Left ventricle myocardium superior (tissue), 1 donor: ENCODE measurements at regions not wholly inside any gene's neighbourhood (a gene's known extent, or its start where the extent isn't known, plus 50 kb on each side); places are given as distances from the start of the nearest gene placed in this dataset.
"Not testable (repeated sequence)": the region's sequence is repeated elsewhere in the genome, so short reads cannot be mapped to it uniquely, and the experiment has no call there.

Experiments
- ATAC-seq: fragments of 200-7000 bp; cut with Tn5 transposase; one replicate; pipeline ENCODE4 v1.9.1; 2020; ENCODE audit warnings: mild to moderate bottlenecking, moderate library complexity
- DNase-seq: peaks from one replicate; pipeline ENCODE4 v3.0.0-alpha.2; 2020
- intact Hi-C: fragments of 100-400 bp; cut with micrococcal nuclease; formaldehyde crosslinking; loops from one replicate; pipeline ENCODE4 v1.11.0; 2022
- donor health status: DM: no; HTN: yes; CAD: no; lungs with severe emphysema.

DNA sequence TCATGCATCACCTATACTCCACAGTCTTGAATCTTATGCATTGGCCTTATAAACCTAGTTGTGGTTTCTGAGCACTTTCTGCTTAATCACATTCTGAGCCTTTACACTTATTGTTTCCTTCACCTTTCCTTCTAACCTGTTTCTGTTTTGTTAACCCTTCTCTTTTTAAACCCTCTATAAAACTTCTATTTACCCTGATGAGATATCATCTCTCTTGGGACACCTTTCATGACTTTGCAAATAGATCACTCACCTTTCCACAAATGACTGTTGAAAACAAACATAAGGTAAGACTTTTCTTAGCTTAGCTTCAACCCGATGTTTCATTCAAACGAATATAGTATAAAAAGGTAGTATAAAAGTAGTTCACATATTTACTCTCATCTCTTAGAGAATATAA lies 483.6 kb downstream of the FAM181B start:
- intact Hi-C loops, result no loop called here
- no peak for DNase-seq
- ATAC-seq, result no peak

DNA sequence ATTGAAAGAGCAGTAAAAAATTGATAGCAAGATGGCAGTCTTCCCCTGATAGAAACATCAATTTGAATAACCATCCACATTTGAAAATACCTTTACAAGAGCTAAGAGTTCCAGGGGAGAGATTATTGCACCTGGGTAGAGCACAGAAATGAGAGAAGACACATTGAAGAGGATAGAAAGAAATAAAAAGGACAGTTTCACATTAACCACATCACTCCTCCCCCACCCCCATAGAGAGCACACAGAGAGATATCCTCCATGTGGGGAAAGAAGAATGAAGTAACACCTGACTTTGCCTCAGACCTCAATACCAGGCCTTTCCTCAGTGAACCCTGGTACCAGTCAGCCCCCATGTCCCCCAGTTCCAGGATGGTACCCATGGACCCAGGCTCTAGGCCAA lies 486.7 kb downstream of the FAM181B start:
- ATAC-seq, result no peak
- DNase-seq, result no peak
- intact Hi-C loops, result no loop called here

DNA sequence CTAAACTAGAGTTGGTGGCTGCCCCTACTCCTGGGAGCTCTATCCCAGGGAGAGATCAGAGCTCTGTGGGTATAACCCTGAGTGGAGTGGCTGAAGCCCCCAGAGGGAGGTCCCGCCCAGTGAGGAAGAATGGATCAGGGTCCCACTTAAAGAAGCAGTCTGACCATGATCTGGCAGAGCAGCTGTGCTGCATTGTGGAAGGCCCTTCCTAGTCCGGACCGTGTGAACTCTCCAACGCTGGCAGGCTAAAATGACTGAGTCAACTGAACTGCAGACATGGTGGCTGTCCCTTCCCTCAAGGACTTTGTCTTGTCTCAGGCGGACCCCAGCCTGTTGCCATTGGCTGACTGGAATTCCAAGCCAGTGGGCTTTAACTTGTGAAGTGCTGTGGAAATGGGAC lies 494.2 kb downstream of the FAM181B start:
- no peak for ATAC-seq
- no peak for DNase-seq
- intact Hi-C loops, result no loop called here

GRCh38 chr11:82234256-82234655 lies 499.4 kb downstream of the FAM181B start:
- intact Hi-C loops, result no loop called here
- ATAC-seq (no peak), DNase-seq (no peak)

GRCh38 chr11:82233201-82233600 lies 500.5 kb downstream of the FAM181B start:
- intact Hi-C loops, result no loop called here
- DNase-seq, result no peak
- no peak for ATAC-seq

DNA sequence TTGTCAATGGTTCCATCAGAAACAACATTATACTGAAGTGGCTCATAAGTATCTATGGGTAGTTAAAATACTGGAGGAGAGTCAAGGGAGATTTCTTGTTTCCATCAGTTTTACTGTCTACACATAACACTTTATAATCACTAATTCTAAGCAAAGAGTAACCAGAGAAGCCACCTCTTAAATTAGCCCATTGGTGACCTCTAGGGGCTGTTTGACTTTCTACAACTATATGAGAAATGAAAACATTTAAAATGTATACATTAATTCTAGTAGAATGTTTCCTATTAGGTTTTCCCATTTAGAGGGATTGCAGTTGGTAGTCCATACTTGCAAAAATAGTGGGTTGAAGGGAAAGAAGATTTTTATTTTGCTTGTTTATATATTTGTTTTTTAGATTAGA lies 504.3 kb downstream of the FAM181B start:
- DNase-seq (no peak), ATAC-seq (no peak)
- intact Hi-C loops, result no loop called here

GRCh38 chr11:82225930-82226329 lies 507.7 kb downstream of the FAM181B start:
- ATAC-seq, result no peak
- intact Hi-C loops, result no loop called here
- no peak for DNase-seq

GRCh38 chr11:82225502-82225901 lies 508.2 kb downstream of the FAM181B start:
- intact Hi-C loops, result no loop called here
- no peak for DNase-seq
- ATAC-seq, result no peak

DNA sequence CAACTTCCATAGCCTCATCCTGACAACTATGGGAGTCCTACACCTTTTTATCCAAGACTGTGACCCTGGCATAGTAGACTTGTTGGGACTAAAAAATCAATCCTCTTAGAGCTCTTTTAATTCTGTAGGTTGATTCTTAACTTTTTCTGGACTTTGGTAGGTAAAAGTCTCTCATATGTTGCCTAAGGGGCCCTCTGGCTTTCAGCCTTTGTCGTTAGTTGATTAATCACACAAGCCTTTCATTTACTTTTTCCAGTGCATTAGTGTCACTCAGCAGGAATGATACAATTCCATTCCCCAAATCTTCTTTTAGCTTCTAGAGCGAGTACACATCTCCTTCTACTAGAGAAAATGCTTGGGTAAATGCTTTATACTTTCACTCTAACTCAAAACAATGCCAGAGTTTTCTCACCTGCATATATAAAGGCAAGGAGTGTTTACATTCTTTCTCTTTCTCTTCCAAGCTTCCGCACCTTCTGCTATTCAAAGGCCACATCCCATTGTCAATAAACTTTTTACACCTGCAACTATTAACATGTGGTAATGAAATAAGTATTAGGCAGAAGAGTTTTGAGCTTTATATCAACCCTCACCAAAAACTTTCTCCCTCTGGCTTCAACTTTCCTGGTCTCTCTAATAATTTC lies 516.6 kb downstream of the FAM181B start:
- DNase-seq, result no peak
- ATAC-seq, result no peak
- intact Hi-C loops, result no loop called here

- no peak for DNase-seq
- ATAC-seq, result no peak
- intact Hi-C loops, result no loop called here
Observed at GRCh38 chr11:82210011-82210410, 523.7 kb downstream of the FAM181B start.

DNA sequence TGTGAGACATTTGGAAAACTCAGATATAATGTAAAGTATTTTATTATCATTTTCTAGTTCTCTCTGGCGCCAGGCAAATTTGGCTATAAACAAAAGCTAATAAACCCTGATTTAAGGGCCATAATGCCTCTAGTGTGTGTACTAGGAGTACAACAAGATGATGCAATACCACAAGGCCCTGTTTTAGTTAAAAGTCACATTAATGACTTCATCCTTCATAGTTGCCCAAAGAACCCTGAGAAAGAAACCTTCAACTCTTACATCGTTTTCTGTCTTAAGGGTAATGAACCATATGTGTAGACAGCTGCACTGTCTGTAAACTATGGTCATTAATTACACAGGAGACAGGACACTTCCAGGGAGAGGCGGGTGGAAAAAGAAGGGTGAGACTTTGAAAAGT lies 538.4 kb downstream of the FAM181B start:
- DNase-seq (no peak), ATAC-seq (no peak)
- intact Hi-C loops, result no loop called here

DNA sequence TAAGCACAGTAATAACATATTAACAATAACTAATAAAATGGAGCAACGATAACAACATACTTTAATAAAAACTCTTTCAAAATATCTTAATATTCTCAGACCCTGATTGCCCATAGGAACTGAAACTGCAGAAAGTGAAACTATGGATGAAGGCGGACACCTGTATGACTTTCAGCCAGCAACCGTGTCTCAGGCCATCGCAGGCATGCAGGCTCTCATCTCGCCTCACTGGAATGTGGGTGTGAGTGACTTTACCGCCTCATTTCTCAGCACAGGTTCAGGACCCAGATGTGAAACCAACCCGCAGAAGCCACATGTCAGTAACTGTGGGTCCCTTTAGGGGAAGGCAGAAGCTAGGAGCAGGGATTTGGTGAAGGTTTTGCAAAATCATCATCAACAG lies 539.1 kb downstream of the FAM181B start:
- intact Hi-C loops, result no loop called here
- no peak for ATAC-seq
- DNase-seq, result no peak

- no peak for ATAC-seq
- intact Hi-C loops, result no loop called here
- DNase-seq, result no peak
Observed at GRCh38 chr11:82191695-82192094, 542.0 kb downstream of the FAM181B start.

DNA sequence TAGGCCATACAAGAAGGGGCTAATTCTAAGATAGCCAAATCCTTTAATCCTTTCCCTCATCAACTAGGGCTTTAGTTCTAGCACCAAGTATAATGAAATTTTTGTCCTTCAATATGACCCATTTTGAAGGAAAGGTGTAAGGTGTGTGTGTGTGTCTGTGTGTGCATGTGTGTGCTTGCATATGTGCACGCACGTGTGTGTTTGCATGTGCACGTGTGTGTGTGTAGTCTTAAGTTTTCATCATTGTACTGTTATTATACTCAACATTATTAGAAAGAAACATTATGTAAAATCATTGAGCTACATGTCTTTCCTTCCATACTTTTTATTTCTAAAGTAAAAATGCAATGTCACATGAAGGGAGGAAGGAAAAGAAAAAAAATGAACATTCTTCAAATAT lies 547.7 kb downstream of the FAM181B start:
- ATAC-seq, result no peak
- intact Hi-C loops, result no loop called here
- no peak for DNase-seq

DNA sequence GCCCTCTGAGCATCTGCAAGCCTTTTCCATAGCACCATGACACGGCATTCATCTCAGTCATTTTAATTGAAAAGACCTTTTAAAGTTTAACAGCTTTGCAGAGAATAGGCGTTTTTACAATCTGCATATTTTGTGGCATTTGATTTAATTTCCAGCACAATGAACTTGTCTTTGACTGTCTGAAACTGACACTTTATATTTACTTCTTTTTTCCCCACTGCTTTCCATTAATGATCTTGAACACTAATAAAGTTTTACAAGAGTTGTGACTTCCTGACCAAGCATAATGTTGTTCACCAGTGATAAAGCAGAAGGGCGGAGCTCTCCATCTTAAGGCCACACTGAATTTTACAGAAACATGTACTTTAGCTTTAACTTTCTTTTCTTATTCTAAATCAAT lies 548.7 kb downstream of the FAM181B start:
- ATAC-seq, result no peak
- DNase-seq, result no peak
- intact Hi-C loops, result no loop called here

DNA sequence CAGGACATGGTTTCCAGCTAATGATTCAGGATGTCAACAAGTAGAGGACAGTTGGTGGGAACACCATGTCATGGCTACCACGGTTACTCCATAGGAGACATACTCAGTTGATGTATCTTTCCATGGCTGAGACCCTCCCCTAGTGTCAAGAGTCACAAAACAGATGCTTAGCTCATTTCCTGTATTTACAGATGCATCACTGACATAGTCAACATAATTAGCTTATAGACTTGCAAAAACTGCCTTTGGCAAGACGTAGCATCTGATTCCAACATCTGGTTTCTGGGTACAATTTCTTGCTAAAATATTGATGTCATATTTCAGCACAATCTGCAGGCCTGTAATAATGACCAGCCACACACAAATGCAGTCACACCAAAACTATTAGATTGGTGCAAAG lies 550.3 kb downstream of the FAM181B start:
- DNase-seq, result no peak
- no peak for ATAC-seq
- intact Hi-C loops, result no loop called here

DNA sequence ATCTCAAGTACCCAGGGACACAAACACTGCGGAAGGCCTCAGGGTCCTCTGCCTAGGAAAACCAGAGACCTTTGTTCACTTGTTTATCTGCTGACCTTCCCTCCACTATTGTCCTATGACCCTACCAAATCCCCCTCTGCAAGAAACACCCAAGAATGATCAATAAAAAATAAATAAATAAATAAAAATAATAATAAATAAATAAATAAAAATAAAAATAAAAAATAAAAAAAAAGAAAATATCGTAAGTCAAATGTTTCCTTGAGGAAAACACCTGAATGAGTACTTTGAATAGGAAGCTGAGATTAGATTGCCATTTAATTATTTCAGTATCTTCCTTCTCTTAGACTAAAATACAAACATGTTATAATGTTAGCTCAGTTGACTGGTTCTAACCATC lies 551.0 kb downstream of the FAM181B start:
- DNase-seq, ATAC-seq, intact Hi-C loops: not testable (repeated sequence)

- ATAC-seq, DNase-seq, intact Hi-C loops: not testable (repeated sequence)
Observed at GRCh38 chr11:82181796-82182195, 551.9 kb downstream of the FAM181B start.

DNA sequence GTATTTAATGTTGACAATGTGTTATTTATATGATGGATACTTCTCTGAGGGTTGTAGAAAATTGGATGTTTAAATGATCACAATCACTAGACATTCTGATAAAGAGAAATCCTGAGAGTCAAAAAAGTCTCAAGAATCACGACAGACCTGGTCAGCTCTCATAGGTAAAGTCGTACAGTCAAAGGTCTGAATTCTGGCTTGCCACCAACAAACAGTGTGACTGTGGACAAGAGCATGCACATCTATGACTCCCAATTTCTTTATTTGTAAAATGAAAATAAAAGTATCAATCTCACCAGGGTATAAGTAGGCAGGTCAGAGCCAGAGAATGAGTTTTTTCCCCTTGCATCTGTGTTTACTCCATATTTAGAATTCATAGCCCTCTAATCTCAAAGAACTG lies 556.7 kb downstream of the FAM181B start:
- intact Hi-C loops, result no loop called here
- no peak for DNase-seq
- ATAC-seq, result no peak

DNA sequence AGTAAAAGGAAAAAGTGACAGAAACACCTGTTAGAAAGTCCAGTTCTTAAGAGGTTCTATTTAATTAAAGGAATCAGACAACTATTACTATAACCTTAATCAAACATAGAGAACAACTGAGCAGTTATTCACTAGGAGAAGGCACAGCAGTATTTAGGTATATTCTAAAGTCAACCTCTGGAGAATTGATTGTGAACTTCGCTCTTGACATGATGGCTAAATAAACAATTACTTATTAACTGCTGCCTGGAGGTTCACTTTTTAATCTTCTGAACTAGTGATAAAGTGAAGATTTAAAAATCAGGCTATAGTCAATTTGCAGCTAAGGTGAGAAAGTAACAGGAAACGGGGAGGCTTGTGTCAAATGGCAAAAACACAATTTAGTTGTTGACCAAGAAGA lies 557.3 kb downstream of the FAM181B start:
- ATAC-seq (no peak), DNase-seq (no peak)
- intact Hi-C loops, result no loop called here

DNA sequence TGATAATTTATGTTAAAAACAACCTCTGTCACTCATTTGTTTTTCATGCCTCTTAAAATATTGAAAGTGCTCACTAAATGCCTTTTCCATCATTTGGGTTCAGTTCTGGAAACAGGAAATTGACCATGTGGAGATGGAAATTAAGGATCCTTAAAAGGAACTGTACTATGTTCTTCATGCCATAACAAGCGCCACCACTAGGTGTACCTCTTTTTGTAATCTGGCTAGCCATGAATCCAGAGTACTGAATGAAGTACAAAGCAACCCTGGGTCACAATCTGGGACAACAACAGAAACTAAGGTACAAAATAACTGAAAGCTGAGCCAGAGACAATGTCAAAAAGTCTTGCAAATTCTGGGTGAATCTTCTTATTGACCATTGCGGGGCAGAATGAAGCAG lies 559.1 kb downstream of the FAM181B start:
- DNase-seq (no peak), ATAC-seq (no peak)
- intact Hi-C loops, result no loop called here

- ATAC-seq, result no peak
- no peak for DNase-seq
- intact Hi-C loops, result no loop called here
Observed at GRCh38 chr11:82146789-82147188, 586.9 kb downstream of the FAM181B start.
